ENCODE measurements at regions not wholly inside any gene's neighbourhood (a gene's known extent, or its start where the extent isn't known, plus 50 kb on each side); places are given as distances from the start of the nearest gene placed in this dataset.

DNA sequence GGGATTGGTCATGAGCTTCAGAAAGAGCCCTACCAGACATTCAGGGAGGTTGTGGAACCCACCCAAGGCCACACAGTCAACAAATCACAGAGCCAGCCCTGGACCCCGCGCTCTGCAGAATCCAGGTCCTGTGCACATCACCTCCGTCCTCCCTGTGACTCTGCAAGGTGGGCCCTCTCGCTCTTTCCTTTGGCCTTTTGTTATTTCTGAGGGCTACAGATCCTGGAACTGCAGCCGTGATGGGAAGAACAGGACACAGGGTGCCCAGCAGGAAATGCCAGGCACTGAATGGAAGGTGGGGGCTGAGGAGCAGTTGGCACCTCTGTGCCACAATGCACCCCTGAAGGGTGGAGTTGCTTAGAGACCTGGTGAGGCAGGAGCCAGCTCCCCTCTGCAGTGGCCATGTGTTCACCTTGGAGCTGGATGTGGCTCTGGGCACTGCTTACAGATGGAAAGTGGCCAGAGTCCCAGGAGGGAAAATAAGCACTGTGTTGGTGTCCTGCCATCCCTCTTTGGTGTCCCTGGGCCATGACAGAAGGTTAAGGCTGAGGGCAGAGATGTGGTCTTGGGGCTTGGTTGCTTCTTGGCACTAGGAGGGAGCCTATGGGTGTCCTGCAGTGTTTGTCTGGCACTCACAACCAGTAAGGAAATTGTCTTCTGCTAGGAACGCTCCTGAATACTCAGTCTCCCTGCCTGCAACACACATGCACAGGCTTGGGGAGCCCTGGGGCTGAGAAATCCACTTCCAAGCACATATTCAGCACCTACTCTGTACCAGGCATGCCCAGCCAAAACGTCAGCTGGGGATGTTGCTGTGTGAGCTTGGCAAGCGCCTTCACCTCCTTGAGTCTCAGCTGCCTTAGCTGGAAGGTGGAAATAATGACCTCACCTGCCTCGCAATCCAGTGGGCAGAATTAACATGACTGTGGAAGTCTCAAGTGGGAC, 98.0 kb upstream of the SLC6A6 start:
- ATAC-seq (peak in 1 of 2 donors; percentile 20), DNase-seq (no peak)
- intact Hi-C loops (cut with DNase I): no loop called here
- Histone ChIP-seq H3K9me3 (ENCODE audit: control insufficient read depth, low read length) (no peaks in the 10 kb centered on the region), H3K4me1 (ENCODE audit: control insufficient read depth, insufficient read depth, low read length) (no peaks in the 10 kb centered on the region), H3K27ac (ENCODE audit: low read length) (no peak overlapping the region), H3K4me3 (ENCODE audit: low read length) (no peak overlapping the region), H3K27me3 (ENCODE audit: control insufficient read depth, insufficient read depth) (no peaks in the 10 kb centered on the region)
- 77% methylated on average over 9 of the region's 9 CpGs for WGBS

DNA sequence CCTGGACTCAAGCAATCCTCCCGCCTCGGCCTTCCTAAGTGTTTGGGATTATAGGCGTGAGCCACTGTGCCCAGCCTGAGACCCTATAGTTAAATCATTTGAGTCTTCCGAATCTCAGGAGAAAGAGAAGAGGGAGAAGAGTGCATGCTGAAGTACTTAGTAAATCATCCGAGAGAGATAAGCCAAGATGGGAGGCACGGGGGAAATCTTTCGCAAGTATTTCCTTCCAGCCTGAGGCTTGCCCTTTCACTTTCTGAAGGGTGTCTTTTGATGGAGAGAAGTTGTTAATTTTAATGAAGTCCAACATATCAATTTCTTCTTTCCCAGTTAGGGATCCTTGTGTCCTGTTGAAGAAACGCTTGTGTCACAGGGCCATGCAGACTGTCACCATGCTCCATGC, 97.1 kb upstream of the SLC6A6 start:
- Histone ChIP-seq H3K27ac (ENCODE audit: low read length) (no peak overlapping the region), H3K27me3 (ENCODE audit: control insufficient read depth, insufficient read depth) (no peaks in the 10 kb centered on the region), H3K4me3 (ENCODE audit: low read length) (no peak overlapping the region), H3K9me3 (ENCODE audit: control insufficient read depth, low read length) (no peaks in the 10 kb centered on the region), H3K4me1 (ENCODE audit: control insufficient read depth, insufficient read depth, low read length) (no peaks in the 10 kb centered on the region)
- 59% methylated on average over 8 of the region's 8 CpGs for WGBS
- intact Hi-C loops (cut with DNase I): no loop called here
- DNase-seq: no peak
- ATAC-seq: no peak

DNA sequence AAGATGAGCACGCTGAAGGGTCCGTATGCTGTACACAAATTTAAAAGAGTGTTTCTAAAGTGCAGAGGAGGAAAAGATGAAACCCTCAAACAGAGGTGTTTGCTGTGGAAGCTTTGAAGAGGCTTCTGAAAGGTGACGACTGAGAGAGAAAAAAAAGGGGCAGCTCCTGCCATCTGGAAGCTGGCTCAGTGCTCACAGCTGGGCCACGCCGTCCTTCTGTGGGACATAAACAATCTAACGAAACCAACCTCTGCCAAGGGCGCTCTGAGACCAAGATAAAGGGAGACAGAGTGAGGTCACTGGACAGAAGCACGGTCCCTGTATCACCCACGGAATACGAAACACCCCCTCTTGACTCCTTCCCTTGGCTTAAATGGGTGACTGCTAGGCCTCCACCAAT, 96.3 kb upstream of the SLC6A6 start:
- WGBS: 67% methylated on average over 10 of the region's 10 CpGs
- H3K4me3 ChIP-seq (ENCODE audit: low read length): no peak overlapping the region
- DNase-seq (no peak), ATAC-seq (peak; percentile 44 to 51)
- H3K9me3 ChIP-seq (ENCODE audit: control insufficient read depth, low read length): no peaks in the 10 kb centered on the region
- intact Hi-C loops (cut with DNase I): no loop called here
- H3K27me3 ChIP-seq (ENCODE audit: control insufficient read depth, insufficient read depth): no peaks in the 10 kb centered on the region
- no peak overlapping the region for H3K27ac ChIP-seq (ENCODE audit: low read length)
- no peaks in the 10 kb centered on the region for H3K4me1 ChIP-seq (ENCODE audit: control insufficient read depth, insufficient read depth, low read length)

DNA sequence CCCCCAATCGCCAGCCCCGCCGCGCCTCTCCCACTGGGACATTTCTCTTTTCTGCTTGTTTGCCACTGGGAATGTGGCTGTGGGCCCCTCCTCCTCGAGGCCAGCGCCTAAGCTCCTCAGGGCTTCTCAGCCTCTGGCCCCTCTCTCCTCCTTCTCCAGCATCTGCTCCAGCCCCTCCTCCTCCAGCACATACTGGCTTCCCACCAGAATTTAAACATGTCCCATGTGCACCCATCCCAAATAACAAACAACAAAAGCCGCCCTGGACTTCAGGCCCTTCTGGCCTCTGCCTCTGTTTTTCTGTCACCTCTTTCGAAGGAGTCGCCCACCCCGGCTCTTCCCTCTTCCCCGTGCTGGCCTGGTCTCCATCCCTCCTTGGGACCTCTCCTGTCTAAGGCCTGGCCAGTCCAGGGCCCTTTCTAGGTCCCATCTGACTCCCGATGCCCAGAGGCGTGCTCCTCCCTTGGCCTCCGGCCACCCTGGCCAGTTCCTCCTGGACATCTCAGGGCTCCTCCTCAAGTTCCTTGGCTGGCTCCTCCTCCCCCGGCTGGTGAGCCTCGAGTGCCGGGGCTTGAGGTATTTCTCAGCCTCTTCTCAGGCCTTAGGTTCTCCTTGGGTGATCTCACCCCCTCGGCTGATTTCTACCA, 94.6 kb upstream of the SLC6A6 start:
- DNase-seq (no peak), ATAC-seq (peak in 1 of 2 donors; percentile 10)
- 68% methylated on average over 18 of the region's 18 CpGs for WGBS
- no peak overlapping the region for H3K27ac ChIP-seq (ENCODE audit: low read length)
- H3K27me3 ChIP-seq (ENCODE audit: control insufficient read depth, insufficient read depth): no peaks in the 10 kb centered on the region
- intact Hi-C loops (cut with DNase I): no loop called here
- H3K4me3 ChIP-seq (ENCODE audit: low read length): no peak overlapping the region
- no peaks in the 10 kb centered on the region for H3K9me3 ChIP-seq (ENCODE audit: control insufficient read depth, low read length)
- no peaks in the 10 kb centered on the region for H3K4me1 ChIP-seq (ENCODE audit: control insufficient read depth, insufficient read depth, low read length)

DNA sequence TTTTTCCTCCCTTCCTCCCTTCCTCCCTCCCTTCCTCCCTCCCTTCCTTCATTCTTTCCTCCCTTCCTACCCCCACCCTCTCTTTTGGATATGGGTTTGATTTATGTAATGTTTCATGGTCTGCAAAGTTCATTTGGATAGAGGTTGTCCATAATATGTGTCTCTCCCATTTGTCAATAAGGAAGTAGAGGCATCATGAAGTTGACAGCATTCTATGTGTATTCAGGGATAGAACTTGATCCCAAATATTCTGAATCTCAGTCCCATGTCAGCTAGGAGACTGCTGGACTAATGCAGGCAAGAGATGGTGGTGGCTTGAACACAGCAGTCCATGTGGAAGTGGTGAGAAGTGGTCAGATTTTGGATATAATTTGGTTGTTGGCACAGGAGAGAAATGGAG, 90.7 kb upstream of the SLC6A6 start:
- intact Hi-C loops (cut with DNase I): no loop called here
- DNase-seq (no peak), ATAC-seq (no peak)
- Histone ChIP-seq H3K9me3 (ENCODE audit: control insufficient read depth, low read length) (no peaks in the 10 kb centered on the region), H3K4me3 (ENCODE audit: low read length) (no peak overlapping the region), H3K27me3 (ENCODE audit: control insufficient read depth, insufficient read depth) (no peaks in the 10 kb centered on the region), H3K4me1 (ENCODE audit: control insufficient read depth, insufficient read depth, low read length) (no peaks in the 10 kb centered on the region), H3K27ac (ENCODE audit: low read length) (no peak overlapping the region)

DNA sequence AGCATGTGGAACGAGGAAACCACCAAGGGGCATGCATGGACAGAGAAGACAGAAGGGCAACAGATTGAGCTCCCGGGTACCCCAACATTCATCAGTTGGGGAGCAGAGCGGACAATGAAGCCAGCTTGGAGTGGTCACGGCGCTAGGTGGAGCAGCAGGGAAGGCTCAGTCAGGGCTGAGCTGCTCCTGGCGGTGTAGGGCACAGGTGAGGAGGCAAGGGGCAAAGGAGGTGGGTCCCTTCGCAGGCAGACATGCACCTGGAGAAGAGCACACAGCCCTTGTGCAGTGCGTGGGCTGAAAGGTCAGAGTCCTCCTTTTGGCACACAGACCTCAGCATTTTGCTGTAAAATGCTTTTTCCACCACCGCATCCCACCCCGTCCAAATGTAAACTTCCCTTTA, 90.0 kb upstream of the SLC6A6 start:
- 80% methylated on average over 10 of the region's 10 CpGs for WGBS

DNA sequence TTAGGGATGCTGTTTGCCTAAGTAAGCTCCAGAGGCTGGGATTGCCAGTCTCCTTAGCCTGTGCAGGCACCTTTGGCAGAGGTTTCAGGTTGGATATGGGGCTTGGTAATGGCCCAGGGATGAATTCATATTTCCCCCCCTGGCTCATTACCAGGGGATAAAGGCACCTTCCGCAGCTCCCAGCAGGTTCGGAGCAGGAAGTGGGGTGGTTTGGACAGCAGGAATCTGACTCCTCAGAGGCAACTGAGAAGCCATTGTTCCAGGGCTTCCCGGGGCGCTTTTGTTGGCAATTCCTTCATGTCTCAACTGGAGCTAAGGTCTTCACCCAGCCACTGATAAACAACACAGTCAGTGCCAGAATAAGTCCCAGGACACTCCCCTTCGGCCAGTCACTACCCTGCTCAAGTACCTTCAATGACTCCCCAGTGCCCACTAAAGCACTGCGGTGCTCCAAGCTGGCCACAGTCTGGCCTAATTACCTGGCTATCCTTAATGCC, 85.3 kb upstream of the SLC6A6 start:
- DNase-seq: no peak
- Histone ChIP-seq H3K4me3 (ENCODE audit: low read length) (no peak overlapping the region), H3K27ac (ENCODE audit: low read length) (no peak overlapping the region), H3K4me1 (ENCODE audit: control insufficient read depth, insufficient read depth, low read length) (no peaks in the 10 kb centered on the region), H3K27me3 (ENCODE audit: control insufficient read depth, insufficient read depth) (no peaks in the 10 kb centered on the region), H3K9me3 (ENCODE audit: control insufficient read depth, low read length) (peaks cover 2% of the 10 kb centered on the region)
- WGBS: 54% methylated on average over 6 of the region's 6 CpGs
- ATAC-seq: peak in 1 of 2 donors; percentile 9
- intact Hi-C loops (cut with DNase I): no loop called here

More for the DNA sequence above, 90.0 kb upstream of the SLC6A6 start:
- H3K4me1 ChIP-seq (ENCODE audit: control insufficient read depth, insufficient read depth, low read length): no peaks in the 10 kb centered on the region
- no peaks in the 10 kb centered on the region for H3K9me3 ChIP-seq (ENCODE audit: control insufficient read depth, low read length)
- intact Hi-C loops (cut with DNase I): no loop called here
- no peaks in the 10 kb centered on the region for H3K27me3 ChIP-seq (ENCODE audit: control insufficient read depth, insufficient read depth)
- H3K27ac ChIP-seq (ENCODE audit: low read length): no peak overlapping the region
- no peak for DNase-seq
- no peak for ATAC-seq
- no peak overlapping the region for H3K4me3 ChIP-seq (ENCODE audit: low read length)

DNA sequence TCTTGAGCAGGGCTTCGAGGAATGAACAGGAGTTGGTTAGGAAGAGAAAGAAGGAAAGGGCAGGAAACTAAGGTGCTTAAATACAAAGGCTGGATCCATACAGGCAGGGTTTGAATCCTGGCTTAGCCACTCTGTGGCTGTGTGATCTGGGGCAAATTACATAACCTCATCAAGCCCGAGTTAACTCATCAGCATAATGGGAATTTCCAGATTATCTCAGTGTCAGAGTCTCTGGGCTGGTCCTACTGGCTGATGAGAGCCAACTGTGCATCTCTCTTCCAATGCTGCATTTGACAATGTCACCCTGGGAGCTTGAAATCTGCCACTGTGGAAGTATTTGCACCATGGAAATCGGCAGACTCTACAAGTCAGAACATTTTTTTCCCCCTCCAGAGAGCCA, 83.8 kb upstream of the SLC6A6 start:
- WGBS: 68% methylated on average over 3 of the region's 3 CpGs
- Histone ChIP-seq H3K4me3 (ENCODE audit: low read length) (no peak overlapping the region), H3K27me3 (ENCODE audit: control insufficient read depth, insufficient read depth) (no peaks in the 10 kb centered on the region), H3K9me3 (ENCODE audit: control insufficient read depth, low read length) (peaks cover 2% of the 10 kb centered on the region), H3K4me1 (ENCODE audit: control insufficient read depth, insufficient read depth, low read length) (no peaks in the 10 kb centered on the region), H3K27ac (ENCODE audit: low read length) (no peak overlapping the region)
- DNase-seq (no peak), ATAC-seq (no peak)
- intact Hi-C loops (cut with DNase I): no loop called here

DNA sequence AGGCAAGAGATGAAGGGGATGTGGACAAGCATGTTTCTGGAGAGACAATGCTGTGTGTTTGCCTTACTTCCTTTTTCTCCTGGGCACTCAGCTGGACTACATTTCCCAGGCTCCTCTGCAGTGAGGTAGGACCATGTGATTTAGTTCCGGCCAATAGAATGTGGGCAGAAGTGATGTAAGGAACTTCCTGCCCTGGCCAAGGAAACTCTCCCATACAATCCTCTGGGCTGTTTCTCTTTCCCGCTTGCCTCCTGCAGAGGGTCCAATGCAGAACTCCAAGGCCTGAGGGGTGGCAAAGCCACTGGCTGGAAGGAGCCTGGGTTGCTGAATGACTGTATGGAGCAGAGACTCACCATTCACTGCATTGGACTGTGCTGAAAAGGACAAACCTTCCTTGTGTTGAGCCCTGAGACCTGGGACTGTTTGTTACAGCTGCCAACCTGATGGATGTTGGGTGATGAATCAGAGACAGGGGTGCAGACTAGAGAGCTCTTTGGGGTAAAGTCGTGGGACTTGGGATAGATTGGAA, 82.7 kb upstream of the SLC6A6 start:
- ATAC-seq: peak; percentile 41 to 81
- no peaks in the 10 kb centered on the region for H3K4me1 ChIP-seq (ENCODE audit: control insufficient read depth, insufficient read depth, low read length)
- no peak overlapping the region for H3K27ac ChIP-seq (ENCODE audit: low read length)
- DNase-seq: no peak
- H3K4me3 ChIP-seq (ENCODE audit: low read length): no peak overlapping the region
- 62% methylated on average over 3 of the region's 3 CpGs for WGBS
- peaks cover 2% of the 10 kb centered on the region for H3K9me3 ChIP-seq (ENCODE audit: control insufficient read depth, low read length)
- intact Hi-C loops (cut with DNase I): no loop called here
- H3K27me3 ChIP-seq (ENCODE audit: control insufficient read depth, insufficient read depth): no peaks in the 10 kb centered on the region

DNA sequence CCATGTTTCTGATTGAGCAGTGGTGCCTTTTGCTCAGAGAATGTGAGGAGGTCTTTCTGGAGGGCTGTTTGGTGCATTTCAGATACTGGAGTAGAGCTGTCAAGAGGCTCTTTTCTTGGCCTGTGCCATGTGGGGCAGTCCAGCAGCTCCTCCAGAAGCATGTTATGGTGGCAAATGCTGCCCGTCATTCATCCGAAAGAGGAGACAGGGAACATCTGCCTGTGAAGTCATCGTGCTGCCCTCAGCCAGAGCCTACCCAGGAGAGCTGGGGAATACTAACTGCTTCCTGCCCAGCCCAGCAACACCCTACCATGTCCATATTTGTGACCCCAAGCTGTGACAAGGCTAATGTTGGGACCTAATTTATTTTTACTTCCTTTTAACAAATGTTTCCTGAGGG, 82.2 kb upstream of the SLC6A6 start:
- WGBS: 98% methylated on average over 3 of the region's 3 CpGs
- Histone ChIP-seq H3K9me3 (ENCODE audit: control insufficient read depth, low read length) (peaks cover 2% of the 10 kb centered on the region), H3K27me3 (ENCODE audit: control insufficient read depth, insufficient read depth) (no peaks in the 10 kb centered on the region), H3K27ac (ENCODE audit: low read length) (no peak overlapping the region), H3K4me1 (ENCODE audit: control insufficient read depth, insufficient read depth, low read length) (no peaks in the 10 kb centered on the region), H3K4me3 (ENCODE audit: low read length) (no peak overlapping the region)
- ATAC-seq: no peak
- intact Hi-C loops (cut with DNase I): no loop called here
- DNase-seq: no peak

DNA sequence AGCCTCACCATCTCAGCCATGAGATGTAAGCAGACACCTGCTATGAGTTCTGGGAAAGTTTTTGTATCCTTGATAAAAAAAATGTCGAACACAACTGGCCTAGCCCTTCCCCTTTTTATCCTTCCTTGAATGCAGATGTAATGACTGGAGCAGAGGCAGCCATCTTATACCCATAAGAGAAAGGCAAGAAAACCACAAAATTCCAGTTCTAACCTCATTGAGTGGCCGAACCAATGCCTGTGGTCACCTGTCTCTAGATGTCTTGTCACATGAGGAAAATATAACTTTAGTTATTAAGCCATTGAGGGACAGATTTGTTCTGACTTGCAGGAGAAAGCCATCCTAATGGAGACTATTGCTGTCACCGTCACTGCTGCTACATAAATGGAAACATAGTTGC, 80.4 kb upstream of the SLC6A6 start:
- intact Hi-C loops (cut with DNase I): no loop called here
- 92% methylated on average over 3 of the region's 3 CpGs for WGBS
- H3K27me3 ChIP-seq (ENCODE audit: control insufficient read depth, insufficient read depth): no peaks in the 10 kb centered on the region
- H3K27ac ChIP-seq (ENCODE audit: low read length): no peak overlapping the region
- ATAC-seq: no peak
- DNase-seq: no peak
- H3K4me3 ChIP-seq (ENCODE audit: low read length): no peak overlapping the region
- peaks cover 2% of the 10 kb centered on the region for H3K9me3 ChIP-seq (ENCODE audit: control insufficient read depth, low read length)
- no peaks in the 10 kb centered on the region for H3K4me1 ChIP-seq (ENCODE audit: control insufficient read depth, insufficient read depth, low read length)

Measured in right cardiac atrium (tissue), 5 donors.